ENCODE measurements at regions not wholly inside any gene's neighbourhood (a gene's known extent, or its start where the extent isn't known, plus 50 kb on each side); places are given as distances from the start of the nearest gene placed in this dataset.

- TF ChIP-seq CTCF (IDR thresholded peaks at IDR 0.05) (no peak), POLR2A (IDR thresholded peaks at IDR 0.05) (no peak)
Observed at GRCh38 chr9:80078826-80079225, 507.1 kb downstream of the TLE4 start.

Data from body of pancreas (tissue), 4 donors.